Kidney (tissue), 13 donors: ENCODE measurements at regions not wholly inside any gene's neighbourhood (a gene's known extent, or its start where the extent isn't known, plus 50 kb on each side); places are given as distances from the start of the nearest gene placed in this dataset.
A peak's percentile ranks its signal among the peaks of the same experiment; 100 is the strongest.

ENCODE experiments used
- DNase-seq, 5 donors: peaks; one replicate each; pipeline ENCODE4 v3.0.0-alpha.2; 2013 to 2020
- FAIRE-seq: peaks from 2 replicates; lab custom pipeline; 2012; peaks lifted over from hg19 to GRCh38; lab: Jason Lieb, UNC
- H3K27ac ChIP-seq, 2 donors: one replicate each; pipeline ENCODE4 v1.7.0; 2013; ENCODE audit warnings: low read depth in 2 of 2, low read length in 2 of 2, inconsistent platforms in 1 of 2
- H3K27me3 ChIP-seq: one replicate; pipeline ENCODE4 v1.7.1; 2013; ENCODE audit warnings: low read length, inconsistent platforms; ENCODE audit not compliant: control insufficient read depth, insufficient read depth
- H3K36me3 ChIP-seq, 3 donors: one replicate each; pipeline versions ENCODE4 v1.7.0 to v1.7.1; 2013; ENCODE audit warnings: low read length in 3 of 3, control low read depth in 1 of 3, inconsistent platforms in 1 of 3; ENCODE audit not compliant: insufficient read depth in 3 of 3, control insufficient read depth in 2 of 3
- H3K4me1 ChIP-seq, 3 donors: one replicate each; pipeline versions ENCODE4 v1.7.0 to v1.7.1; 2013; ENCODE audit warnings: low read length in 3 of 3, inconsistent platforms in 1 of 3, low read depth in 1 of 3; ENCODE audit not compliant: control insufficient read depth in 2 of 3, insufficient read depth in 2 of 3
- H3K4me3 ChIP-seq, 3 donors: one replicate each; pipeline versions ENCODE4 v1.7.0 to v1.8.1; 2013; ENCODE audit warnings: low read length in 3 of 3, control low read depth in 1 of 3, inconsistent platforms in 1 of 3
- H3K9ac ChIP-seq, 3 donors: one replicate each; pipeline versions ENCODE4 v1.7.0 to v1.7.1; 2013; ENCODE audit warnings: low read length in 3 of 3, control low read depth in 1 of 3, inconsistent platforms in 1 of 3
- H3K9me3 ChIP-seq, 3 donors: one replicate each; pipeline versions ENCODE4 v1.7.0 to v1.7.1; 2013; ENCODE audit warnings: low read length in 3 of 3, control low read depth in 1 of 3, inconsistent platforms in 1 of 3; ENCODE audit not compliant: control insufficient read depth in 2 of 3, insufficient read depth in 1 of 3
- CTCF ChIP-seq: IDR thresholded peaks from 3 replicates; pipeline ENCODE4 v1.5.1; 2012; ENCODE audit warnings: mild to moderate bottlenecking, moderate library complexity, borderline replicate concordance; ENCODE audit not compliant: insufficient read depth; ENCODE audit errors: extremely low read depth
- intact Hi-C: fragments of 100-400 bp; cut with DNase I; formaldehyde crosslinking; loops from one replicate; pipeline ENCODE4 v1.11.1; 2022
- donor health status: control.
- donor health status: control.
- donor health status: control.
- donor health status: control.
- donor health status: control.
- donor health status: DM: yes; HTN: yes; CAD: no.
- donor health status: Normal renal cell carcinoma (clear cell type).

- peak; percentile 83 for FAIRE-seq
- TF ChIP-seq CTCF: no peak
- Histone ChIP-seq H3K27me3 (no peaks in the 10 kb centered on the region), H3K4me3 (no peak overlapping the region), H3K36me3 (no peaks in the 10 kb centered on the region), H3K9me3 (no peaks in the 10 kb centered on the region), H3K9ac (no peak overlapping the region), H3K4me1 (no peaks in the 10 kb centered on the region), H3K27ac (no peak overlapping the region)
- intact Hi-C loops: no loop called here
- DNase-seq: no peak
Observed at GRCh38 chr4:119865789-119866188, 200.9 kb downstream of the MAD2L1 start.

GRCh38 chr4:119865389-119865788, 201.3 kb downstream of the MAD2L1 start:
- no peaks in the 10 kb centered on the region for H3K4me1 ChIP-seq
- no peaks in the 10 kb centered on the region for H3K9me3 ChIP-seq
- H3K27me3 ChIP-seq: no peaks in the 10 kb centered on the region
- H3K36me3 ChIP-seq: no peaks in the 10 kb centered on the region
- no peak overlapping the region for H3K9ac ChIP-seq
- intact Hi-C loops: no loop called here
- H3K27ac ChIP-seq: no peak overlapping the region
- TF ChIP-seq CTCF: no peak
- no peak overlapping the region for H3K4me3 ChIP-seq
- DNase-seq (no peak), FAIRE-seq (no peak)

- Histone ChIP-seq H3K4me1 (no peaks in the 10 kb centered on the region), H3K36me3 (no peaks in the 10 kb centered on the region), H3K4me3 (no peak overlapping the region), H3K27me3 (no peaks in the 10 kb centered on the region), H3K9ac (no peak overlapping the region), H3K27ac (no peak overlapping the region), H3K9me3 (no peaks in the 10 kb centered on the region)
- intact Hi-C loops: no loop called here
- DNase-seq (no peak), FAIRE-seq (no peak)
- TF ChIP-seq CTCF: no peak
Observed at GRCh38 chr4:119861731-119862130, 204.9 kb downstream of the MAD2L1 start.

- FAIRE-seq: no peak
- TF ChIP-seq CTCF: no peak
- Histone ChIP-seq H3K4me1 (no peaks in the 10 kb centered on the region), H3K27me3 (no peaks in the 10 kb centered on the region), H3K9me3 (no peaks in the 10 kb centered on the region), H3K36me3 (no peaks in the 10 kb centered on the region), H3K9ac (no peak overlapping the region), H3K27ac (no peak overlapping the region), H3K4me3 (no peak overlapping the region)
- DNase-seq: no peak
- intact Hi-C loops: no loop called here
Observed at GRCh38 chr4:119858176-119858575, 208.5 kb downstream of the MAD2L1 start.
